ENCODE measurements at regions not wholly inside any gene's neighbourhood (a gene's known extent, or its start where the extent isn't known, plus 50 kb on each side); places are given as distances from the start of the nearest gene placed in this dataset.
A peak's percentile ranks its signal among the peaks of the same experiment; 100 is the strongest.

DNA sequence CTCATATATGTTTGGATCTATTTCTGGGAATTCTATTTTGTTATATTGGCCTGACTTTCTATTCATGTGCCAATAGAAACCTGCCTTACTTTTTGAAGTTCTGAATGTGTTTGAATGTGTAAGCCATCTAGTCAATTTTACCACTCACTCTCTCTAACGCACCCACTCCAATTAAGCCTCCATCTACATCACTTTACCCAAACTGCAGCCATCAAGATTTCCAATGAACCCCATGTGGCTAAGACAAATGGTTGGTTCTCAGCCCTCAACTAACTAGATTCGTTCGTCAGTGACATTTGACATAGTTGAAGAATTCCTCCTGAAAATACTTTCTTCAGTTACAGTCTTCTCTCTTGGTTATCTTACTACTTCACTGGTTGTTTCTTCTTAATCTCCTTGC is 137.3 kb upstream of the FSHR start:
- Histone ChIP-seq H3K27me3 (replicated peaks; ENCODE audit: insufficient read depth) (no peaks in the 10 kb centered on the region), H3K36me3 (no peaks in the 10 kb centered on the region), H3K4me1 (replicated peaks) (no peaks in the 10 kb centered on the region), H3K4me3 (no peak overlapping the region), H3K27ac (no peak overlapping the region), H3K9me3 (no peaks in the 10 kb centered on the region)
- intact Hi-C loops (cut with DNase I): no loop called here
- TF ChIP-seq POLR2A (IDR thresholded peaks at IDR 0.05): no peak
- DNase-seq (ENCODE audit: low spot score): no peak
- WGBS: 61% methylated on average over 3 of the region's 3 CpGs

DNA sequence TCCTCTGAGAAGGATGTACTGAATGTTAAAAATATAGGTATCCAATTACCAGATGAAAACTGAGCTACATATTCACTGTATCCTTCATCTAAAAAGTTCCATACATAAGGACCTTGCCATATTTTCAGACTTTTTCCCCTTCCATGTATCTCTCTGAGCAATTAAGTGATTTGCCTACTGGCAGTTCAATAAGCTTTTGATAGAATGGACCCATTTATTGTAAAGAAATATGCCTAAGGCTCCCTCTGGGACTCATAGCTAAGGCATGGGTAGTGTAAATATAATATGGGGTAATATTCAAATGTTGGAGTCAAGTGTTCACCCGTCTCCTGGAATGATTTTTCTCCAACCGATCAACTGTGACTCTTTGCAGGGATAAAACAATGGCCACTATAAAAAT is 135.4 kb upstream of the FSHR start:
- DNase-seq (ENCODE audit: low spot score): no peak
- no peak overlapping the region for H3K27ac ChIP-seq
- no peaks in the 10 kb centered on the region for H3K9me3 ChIP-seq
- 91% methylated on average over 2 of the region's 2 CpGs for WGBS
- no peak overlapping the region for H3K4me3 ChIP-seq
- no peaks in the 10 kb centered on the region for H3K4me1 ChIP-seq (replicated peaks)
- TF ChIP-seq POLR2AphosphoS5 (IDR thresholded peaks at IDR 0.05) (no peak), POLR2A (IDR thresholded peaks at IDR 0.05) (no peak)
- TF ChIP-seq, protein P1, sequence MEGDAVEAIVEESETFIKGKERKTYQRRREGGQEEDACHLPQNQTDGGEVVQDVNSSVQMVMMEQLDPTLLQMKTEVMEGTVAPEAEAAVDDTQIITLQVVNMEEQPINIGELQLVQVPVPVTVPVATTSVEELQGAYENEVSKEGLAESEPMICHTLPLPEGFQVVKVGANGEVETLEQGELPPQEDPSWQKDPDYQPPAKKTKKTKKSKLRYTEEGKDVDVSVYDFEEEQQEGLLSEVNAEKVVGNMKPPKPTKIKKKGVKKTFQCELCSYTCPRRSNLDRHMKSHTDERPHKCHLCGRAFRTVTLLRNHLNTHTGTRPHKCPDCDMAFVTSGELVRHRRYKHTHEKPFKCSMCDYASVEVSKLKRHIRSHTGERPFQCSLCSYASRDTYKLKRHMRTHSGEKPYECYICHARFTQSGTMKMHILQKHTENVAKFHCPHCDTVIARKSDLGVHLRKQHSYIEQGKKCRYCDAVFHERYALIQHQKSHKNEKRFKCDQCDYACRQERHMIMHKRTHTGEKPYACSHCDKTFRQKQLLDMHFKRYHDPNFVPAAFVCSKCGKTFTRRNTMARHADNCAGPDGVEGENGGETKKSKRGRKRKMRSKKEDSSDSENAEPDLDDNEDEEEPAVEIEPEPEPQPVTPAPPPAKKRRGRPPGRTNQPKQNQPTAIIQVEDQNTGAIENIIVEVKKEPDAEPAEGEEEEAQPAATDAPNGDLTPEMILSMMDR (IDR thresholded peaks at IDR 0.05): no peak
- intact Hi-C loops (cut with DNase I): no loop called here
- H3K27me3 ChIP-seq (replicated peaks; ENCODE audit: insufficient read depth): no peaks in the 10 kb centered on the region
- H3K36me3 ChIP-seq: no peaks in the 10 kb centered on the region

DNA sequence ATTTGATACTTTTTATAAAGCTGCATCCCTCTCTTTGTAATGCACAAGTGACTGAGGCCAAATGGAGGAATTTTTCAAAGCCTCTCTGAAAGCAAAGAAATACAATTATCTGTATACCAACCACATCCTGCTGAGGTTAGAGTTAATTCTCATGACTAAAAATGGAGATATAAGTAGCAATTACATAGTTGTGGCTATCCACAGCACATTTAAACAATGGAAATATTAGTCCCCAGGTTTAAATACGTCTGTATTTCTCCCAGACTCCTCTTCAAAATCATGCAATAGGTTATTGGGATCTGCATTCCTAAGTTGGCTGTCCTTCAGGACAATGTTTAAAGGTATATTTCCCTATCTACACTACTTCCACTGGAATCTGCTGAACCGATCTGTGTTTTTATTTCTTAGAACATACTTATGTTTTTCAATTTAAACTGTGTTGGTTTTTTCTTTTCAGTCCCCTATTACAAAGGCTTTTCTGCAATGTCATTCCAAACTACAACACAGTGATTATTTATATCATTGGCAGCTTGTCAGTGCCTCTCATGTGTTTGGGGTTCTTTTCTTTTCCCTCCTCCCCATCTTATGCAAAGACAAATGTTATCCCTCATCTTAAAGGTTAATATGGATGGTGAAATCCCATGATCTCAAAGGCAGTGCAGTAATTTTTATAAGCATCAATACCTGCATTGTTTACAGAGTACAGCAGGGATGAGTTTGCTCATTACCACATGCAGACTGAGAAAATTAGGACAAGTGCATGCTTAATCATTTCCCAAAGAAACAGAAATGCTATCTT is 134.8 kb upstream of the FSHR start:
- WGBS: 20% methylated on average over 2 of the region's 2 CpGs
- Histone ChIP-seq H3K36me3 (no peaks in the 10 kb centered on the region), H3K4me3 (no peak overlapping the region), H3K9me3 (no peaks in the 10 kb centered on the region), H3K27ac (peak overlapping the region; percentile 6 to 32), H3K27me3 (replicated peaks; ENCODE audit: insufficient read depth) (no peaks in the 10 kb centered on the region), H3K4me1 (replicated peaks) (no peaks in the 10 kb centered on the region)
- intact Hi-C loops (cut with DNase I): no loop called here
- TF ChIP-seq, protein P1 (IDR thresholded peaks at IDR 0.05): no peak
- TF ChIP-seq POLR2A (IDR thresholded peaks at IDR 0.05) (no peak), POLR2AphosphoS5 (IDR thresholded peaks at IDR 0.05) (no peak)
- DNase-seq (ENCODE audit: low spot score): no peak

- intact Hi-C loops (cut with DNase I): no loop called here
- TF ChIP-seq POLR2AphosphoS5 (IDR thresholded peaks at IDR 0.05) (peak; percentile 82), POLR2A (IDR thresholded peaks at IDR 0.05) (no peak)
- Histone ChIP-seq H3K9me3 (no peaks in the 10 kb centered on the region), H3K4me1 (replicated peaks) (no peaks in the 10 kb centered on the region), H3K36me3 (no peaks in the 10 kb centered on the region), H3K4me3 (no peak overlapping the region), H3K27me3 (replicated peaks; ENCODE audit: insufficient read depth) (no peaks in the 10 kb centered on the region), H3K27ac (peak overlapping the region; percentile 6 to 32)
- 31% methylated on average over 3 of the region's 3 CpGs for WGBS
- DNase-seq (ENCODE audit: low spot score): peak; percentile 57
These were observed 133.9 kb upstream of the FSHR start for GRCh38 chr2:49288113-49288705.

DNA sequence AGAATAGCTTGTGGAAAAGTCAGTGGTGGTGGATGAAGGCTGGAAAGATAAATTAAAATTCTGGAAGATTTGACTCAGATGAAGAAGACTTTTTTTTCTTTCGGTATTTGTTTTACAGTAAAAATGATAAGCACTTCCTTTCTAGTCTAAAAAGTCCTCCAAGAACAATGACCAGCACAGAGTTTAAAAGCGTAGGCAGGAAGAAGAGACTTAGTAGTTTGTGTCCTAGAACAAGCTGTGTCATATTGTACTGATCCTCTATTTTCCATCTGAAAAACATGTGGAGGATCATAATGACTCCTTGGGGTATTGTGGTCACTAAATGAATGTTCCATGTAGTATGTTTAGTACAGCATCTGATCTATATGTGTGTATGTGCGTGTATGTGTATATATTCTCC is 132.4 kb upstream of the FSHR start:
- no peak overlapping the region for H3K4me3 ChIP-seq
- H3K36me3 ChIP-seq: no peaks in the 10 kb centered on the region
- H3K27ac ChIP-seq: no peak overlapping the region
- no peaks in the 10 kb centered on the region for H3K9me3 ChIP-seq
- DNase-seq (ENCODE audit: low spot score): no peak
- 88% methylated on average over 3 of the region's 3 CpGs for WGBS
- intact Hi-C loops (cut with DNase I): no loop called here
- H3K27me3 ChIP-seq (replicated peaks; ENCODE audit: insufficient read depth): no peaks in the 10 kb centered on the region
- H3K4me1 ChIP-seq (replicated peaks): no peaks in the 10 kb centered on the region
- TF ChIP-seq, protein P1 (IDR thresholded peaks at IDR 0.05): no peak
- TF ChIP-seq POLR2AphosphoS5 (IDR thresholded peaks at IDR 0.05): no peak
- TF ChIP-seq POLR2A (IDR thresholded peaks at IDR 0.05): no peak

DNA sequence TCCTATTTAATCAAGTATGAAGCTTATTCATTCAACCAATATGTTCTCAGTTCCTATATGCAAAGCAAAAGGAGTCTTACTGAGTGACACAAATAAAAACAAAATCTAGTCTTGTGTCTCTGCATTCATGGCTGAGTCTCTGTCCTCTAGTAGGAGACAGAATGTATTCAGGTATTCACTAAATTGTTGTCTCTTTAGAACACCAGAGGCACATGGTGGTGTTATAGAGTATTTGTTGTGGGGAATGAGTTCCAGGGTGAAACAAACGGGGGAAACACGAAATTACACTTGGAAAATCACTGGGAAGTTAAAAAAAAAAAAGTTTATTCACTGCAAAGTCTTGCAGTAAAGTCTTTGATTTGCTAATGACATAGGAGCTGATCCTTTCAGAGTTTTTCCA is 131.7 kb upstream of the FSHR start:
- intact Hi-C loops (cut with DNase I): no loop called here
- WGBS: 81% methylated on average over 2 of the region's 2 CpGs
- H3K27me3 ChIP-seq (replicated peaks; ENCODE audit: insufficient read depth): no peaks in the 10 kb centered on the region
- H3K36me3 ChIP-seq: no peaks in the 10 kb centered on the region
- no peak for DNase-seq (ENCODE audit: low spot score)
- H3K9me3 ChIP-seq: no peaks in the 10 kb centered on the region
- TF ChIP-seq POLR2A (IDR thresholded peaks at IDR 0.05) (no peak), POLR2AphosphoS5 (IDR thresholded peaks at IDR 0.05) (no peak)
- TF ChIP-seq, protein P1 (IDR thresholded peaks at IDR 0.05): no peak
- no peaks in the 10 kb centered on the region for H3K4me1 ChIP-seq (replicated peaks)
- H3K27ac ChIP-seq: no peak overlapping the region
- no peak overlapping the region for H3K4me3 ChIP-seq
